ENCODE measurements at regions not wholly inside any gene's neighbourhood (a gene's known extent, or its start where the extent isn't known, plus 50 kb on each side); places are given as distances from the start of the nearest gene placed in this dataset.
"Not testable (repeated sequence)": the region's sequence is repeated elsewhere in the genome, so short reads cannot be mapped to it uniquely, and the experiment has no call there.

DNA sequence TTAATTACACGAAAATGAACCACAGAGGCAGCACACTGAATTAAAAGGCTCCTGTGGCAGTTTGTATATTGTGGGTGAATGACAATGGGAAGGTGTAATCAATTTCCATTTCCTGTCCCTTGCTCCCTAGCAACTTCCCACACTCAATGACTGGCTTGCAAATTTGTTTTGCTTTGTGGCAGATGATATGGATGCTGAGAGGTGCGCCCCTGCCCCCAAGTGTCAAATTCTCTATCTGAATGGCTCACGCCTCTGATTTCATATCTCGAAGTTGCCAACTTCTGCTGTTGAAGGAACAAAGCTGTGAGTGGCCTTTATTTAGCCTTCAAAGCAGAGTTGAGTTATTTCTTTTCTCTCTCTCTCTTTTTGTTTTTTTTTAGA, 86.0 kb downstream of the FOXD2 start:
- DNase-seq = no peak

DNA sequence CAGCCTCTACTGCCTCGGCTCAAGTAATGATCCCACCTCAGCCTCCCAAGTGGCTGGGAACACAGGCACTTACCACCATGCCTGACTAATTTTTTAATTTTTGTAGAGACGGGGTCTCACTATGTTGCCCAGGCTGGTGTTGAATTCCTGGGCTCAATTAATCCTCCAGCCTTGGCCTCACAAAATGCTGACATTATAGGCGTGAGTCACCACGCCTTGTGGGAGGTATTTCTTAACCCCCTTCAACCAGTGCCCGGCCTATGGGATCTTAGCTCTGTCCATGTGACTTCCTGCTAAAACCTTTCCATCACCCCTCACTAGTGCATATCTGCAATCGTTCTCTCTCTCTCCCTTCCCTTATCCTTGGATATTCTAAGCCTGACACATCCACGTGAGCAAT, 86.4 kb downstream of the FOXD2 start:
- no peak for DNase-seq

DNA sequence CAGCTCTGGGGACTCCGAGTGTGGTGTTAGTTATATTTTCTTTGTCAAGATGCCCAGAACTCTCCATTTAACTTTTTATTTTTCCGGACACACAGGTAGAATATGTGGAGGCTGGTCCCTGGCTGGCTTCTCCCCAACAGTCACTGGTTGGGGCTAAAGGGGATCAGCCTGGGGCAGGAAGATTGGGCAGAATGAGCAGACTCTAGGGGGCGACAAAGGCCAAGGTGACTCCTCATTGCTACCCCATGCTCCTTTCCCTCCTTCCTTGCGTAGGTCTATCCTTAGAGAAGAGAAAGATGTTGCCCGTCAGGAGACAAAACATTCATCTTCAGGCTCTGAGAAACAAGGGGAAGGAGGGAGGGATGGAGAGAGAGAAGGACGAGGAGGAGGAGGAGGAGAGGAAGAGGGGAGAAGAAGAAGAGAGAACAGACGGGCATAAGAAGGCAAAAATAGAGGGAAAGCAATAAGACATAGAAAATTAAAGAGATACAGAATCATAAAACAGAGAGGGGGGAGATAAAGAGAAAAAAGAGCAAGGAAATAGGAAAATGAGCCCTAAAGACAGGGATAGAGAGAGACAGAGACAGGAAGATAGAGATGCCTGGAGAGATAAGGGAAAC, 89.9 kb downstream of the FOXD2 start:
- DNase-seq = no peak

DNA sequence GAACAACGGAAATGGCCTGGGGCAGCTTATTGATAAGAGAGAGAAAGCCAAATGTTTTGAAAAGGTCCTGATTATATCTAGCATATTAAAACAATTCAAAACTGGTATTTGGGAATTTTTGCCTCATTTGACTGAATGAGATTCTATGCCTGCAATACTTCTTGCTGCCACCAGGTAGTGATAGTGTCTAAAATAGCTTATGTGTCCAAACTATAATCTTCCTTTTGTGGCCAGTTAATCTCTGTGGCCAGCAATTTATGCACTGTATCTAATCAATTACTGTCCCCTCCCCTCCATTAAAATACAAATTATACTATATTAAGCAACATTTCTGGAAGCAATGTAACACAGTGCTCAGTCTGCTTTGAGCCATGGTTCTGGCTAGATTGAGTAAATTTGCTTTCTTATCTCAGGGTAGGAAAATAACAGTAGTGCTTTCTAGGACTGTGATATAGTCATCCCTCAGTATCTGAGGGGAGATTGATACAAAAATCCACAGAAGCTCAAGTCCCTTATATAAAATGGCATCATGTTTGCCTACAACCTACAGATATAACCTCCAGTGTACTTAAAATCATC, 91.8 kb downstream of the FOXD2 start:
- DNase-seq = no peak

DNA sequence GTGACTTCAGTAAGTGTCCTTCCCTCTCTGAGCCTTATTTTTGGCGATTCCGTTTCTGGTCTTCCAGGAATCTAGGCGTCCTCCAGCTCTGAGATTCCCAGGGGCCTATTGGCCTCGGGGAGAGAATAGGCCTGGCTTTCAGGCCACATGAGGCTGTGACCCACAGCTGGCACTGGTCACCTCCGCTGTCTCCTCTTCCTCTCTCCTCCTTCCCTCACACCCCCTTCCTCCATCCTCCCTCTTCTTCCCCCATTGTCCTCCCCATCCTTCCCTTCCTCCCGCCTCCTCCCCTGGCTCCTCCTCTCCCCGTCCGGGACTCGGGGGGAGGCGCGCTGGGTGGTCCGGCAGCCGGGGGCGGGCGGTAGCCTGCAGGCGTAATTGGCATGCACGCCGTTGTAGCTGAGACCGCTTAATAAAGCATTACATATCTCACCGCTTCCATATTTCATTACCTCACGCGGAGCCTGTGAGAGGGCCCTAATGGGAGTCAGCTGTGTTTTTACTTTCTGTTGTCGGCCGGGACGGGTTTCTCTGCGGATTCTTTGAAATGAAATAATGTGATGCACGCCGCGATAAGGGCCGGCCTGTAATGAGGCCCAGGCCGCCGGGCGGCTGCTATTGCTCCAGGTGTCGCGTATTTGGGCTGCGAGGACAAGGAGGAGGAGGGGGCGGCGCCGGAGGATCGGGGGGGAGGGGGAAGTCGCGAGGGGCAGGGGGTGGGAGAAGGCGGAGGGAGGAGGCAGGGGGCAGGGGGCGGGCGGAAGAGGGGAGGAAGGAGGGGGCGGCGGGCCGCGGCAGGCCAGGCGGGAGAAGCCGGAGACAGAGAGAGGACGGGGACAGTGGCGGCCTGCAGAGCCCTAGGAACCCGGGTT, 95.3 kb downstream of the FOXD2 start:
- DNase-seq = peak; percentile 64

DNA sequence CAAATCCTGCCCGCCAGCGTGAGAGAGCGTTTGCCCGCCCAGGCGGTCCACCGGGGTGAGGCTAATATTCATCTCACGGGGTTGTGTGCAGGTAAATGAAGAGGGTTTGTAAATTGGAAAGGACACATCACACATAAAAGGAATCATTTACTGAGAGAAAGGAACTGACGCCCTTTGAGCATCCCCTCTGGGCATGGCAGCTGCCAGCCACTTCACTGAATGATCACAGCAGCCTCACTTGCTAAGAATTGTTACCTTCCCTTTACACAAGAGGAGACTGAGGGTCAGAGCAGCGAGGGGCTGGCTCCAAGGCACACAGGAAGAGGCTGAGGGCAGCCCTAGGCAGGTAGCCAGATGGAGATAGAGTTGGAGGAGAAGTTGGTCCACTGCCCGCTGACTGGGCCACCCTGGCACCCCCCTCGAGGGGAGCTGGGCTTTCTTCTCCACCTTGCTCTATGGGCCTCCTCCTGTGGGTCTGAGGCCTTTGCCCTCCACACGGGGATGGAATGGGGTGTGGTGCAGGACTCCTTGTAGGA, 96.0 kb downstream of the FOXD2 start:
- no peak for DNase-seq

DNA sequence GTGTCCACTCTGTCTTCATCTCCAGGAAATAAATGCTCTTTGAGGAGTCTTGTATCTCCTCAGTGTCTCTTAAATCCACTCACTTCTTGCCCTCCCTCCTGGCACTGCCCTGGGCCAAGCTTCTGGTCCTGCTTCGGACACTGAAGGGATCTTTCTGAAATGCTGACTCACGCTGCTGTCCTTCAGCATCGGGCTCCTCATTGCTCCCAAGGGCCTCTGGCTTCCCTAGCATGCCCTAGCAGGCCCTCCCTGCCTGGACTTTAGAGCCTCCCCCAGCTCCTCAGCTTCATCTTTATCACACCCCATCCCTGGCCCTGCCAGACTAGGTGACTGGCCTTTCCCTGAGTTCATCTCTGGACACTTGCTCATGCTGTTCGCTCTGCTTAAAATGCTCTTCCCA, 96.6 kb downstream of the FOXD2 start:
- no peak for DNase-seq

DNA sequence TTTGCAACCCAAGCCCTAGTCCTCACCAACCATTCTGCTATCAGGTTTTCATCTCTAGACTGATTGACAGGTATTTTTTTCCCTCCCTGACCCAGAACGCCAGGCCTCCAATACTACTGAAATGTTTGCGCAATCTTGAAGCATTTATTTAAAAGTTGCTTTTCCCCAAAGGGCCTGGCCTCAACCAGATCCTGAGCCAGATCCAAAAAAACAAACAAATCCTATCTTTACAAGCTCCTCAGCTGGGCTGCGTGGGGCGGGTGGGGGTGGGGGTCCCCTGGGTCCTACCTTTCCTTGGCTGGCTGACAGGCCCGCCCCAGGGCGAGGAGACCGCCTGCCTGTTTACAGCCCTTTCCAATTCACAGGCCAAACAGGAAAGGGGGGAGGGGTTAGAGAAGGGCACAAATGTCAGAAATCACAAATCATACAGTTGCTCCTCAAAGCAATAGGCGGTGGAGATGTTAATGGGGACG, 98.8 kb downstream of the FOXD2 start:
- DNase-seq = no peak

DNA sequence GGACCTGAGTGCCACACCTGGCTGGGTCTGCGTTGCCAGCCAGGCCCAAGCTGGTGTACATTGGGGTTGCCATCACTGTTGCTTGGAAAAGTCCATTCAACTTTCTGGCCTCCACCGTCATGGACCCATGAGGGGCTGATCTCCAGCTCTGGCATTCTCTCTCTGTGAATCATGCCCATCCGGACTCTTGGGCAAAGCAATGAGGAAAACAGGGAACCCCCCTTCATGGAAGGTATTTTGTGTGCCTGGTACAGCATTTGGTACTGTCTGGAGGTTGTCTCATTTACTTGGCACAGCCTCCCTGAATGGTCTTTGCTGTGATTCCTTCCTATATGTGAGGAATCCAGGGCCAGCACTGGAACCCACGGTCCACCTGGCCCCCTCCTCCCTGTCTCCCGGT, 99.4 kb downstream of the FOXD2 start:
- DNase-seq = no peak

DNA sequence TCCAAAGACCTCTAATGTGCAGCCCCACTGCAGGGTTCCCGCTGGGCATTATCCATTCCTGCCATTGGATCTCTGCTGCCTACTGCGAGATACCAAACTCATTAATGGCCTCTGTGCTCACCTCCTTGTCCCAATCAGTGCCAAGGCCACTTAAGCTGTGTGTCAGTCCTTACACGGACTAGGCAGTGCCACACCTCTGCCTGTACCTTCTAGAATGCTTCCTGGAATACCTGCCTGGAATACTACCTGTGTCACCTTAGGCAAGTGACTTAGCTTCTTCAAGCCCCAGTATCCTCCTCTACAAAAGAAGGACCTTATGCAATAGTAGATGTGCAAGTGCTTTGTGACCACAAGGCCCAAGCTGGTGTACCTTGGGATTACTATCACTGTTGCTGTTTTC, 100.1 kb downstream of the FOXD2 start:
- DNase-seq = no peak

DNA sequence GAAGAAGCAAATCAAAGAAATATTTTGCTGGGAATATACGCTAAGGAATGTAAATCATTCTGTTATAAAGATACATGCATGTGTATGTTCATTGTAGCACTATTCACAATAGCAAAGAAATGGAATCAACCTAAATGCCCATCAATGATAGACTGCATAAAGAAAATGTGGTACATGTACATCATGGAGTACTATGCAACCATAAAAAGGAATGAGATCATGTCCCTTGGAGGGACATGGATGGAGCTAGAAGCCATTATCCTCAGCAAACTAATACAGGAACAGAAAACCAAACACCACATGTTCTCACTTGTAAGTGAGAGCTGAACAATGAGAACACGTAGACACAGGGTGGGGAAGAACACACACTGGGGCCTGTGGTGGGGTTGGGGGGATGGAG, 100.7 kb downstream of the FOXD2 start:
- not testable (repeated sequence) for DNase-seq

DNA sequence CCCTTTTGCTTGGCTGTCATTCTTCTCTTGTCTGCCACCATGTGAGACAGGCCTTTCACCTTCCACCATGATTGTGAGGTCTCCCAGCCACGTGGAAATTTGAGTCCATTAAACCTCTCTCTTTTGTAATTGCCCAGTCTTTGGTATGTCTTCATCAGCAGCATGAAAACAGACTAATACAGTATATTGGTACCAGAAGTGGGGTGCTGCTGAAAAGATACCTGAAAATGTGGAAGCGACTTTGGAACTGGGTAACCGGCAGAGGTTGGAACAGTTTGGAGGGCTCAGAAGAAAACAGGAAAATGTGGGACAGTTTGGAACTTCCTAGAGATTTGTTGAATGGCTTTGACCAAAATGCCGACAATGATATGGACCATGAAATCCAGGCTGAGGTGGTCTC, 103.9 kb downstream of the FOXD2 start:
- not testable (repeated sequence) for DNase-seq

DNA sequence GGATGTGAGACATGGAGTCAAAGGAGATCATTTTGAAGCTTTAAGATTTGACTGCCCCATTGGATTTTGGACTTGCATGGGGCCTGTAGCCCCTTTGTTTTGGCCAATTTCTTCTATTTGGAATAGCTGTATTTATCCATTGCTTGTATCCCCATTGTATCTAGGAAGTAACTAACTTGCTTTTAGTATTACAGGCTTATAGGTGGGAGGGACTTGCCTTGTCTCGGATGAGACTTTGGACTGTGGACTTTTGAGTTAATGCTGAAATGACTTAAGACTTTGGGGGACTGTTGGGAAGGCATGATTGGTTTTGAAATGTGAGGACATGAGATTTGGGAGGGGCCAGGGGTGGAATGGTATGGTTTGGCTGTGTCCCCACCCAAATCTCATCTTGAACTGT, 105.2 kb downstream of the FOXD2 start:
- not testable (repeated sequence) for DNase-seq

DNA sequence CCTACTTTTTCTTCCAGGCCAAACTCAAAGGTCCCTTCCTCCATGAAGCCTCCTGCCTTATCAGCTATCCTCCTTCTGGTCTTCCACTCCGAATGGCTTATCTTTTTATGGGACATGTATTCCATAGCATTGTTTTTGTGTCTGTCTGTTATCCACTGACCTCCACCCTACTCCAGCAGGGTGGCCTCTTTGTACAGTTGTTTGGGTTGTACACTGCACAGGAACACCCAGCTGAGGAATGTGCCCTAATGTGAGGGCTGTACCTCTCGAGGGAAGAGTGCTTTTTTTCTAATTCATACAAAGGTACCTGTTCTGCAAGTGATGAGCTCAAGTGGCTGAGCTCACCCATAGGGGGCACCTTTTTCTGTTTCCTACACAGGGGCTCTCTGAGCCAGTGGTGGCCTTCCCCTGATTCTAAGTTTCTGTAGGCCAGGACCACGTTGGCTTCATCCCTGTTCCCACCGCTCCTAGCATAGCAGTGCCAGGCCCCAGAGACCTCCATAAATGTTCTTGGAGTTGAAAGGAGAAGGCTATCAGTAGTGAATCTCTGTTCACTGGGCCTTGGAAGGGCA, 108.2 kb downstream of the FOXD2 start:
- DNase-seq = no peak

DNA sequence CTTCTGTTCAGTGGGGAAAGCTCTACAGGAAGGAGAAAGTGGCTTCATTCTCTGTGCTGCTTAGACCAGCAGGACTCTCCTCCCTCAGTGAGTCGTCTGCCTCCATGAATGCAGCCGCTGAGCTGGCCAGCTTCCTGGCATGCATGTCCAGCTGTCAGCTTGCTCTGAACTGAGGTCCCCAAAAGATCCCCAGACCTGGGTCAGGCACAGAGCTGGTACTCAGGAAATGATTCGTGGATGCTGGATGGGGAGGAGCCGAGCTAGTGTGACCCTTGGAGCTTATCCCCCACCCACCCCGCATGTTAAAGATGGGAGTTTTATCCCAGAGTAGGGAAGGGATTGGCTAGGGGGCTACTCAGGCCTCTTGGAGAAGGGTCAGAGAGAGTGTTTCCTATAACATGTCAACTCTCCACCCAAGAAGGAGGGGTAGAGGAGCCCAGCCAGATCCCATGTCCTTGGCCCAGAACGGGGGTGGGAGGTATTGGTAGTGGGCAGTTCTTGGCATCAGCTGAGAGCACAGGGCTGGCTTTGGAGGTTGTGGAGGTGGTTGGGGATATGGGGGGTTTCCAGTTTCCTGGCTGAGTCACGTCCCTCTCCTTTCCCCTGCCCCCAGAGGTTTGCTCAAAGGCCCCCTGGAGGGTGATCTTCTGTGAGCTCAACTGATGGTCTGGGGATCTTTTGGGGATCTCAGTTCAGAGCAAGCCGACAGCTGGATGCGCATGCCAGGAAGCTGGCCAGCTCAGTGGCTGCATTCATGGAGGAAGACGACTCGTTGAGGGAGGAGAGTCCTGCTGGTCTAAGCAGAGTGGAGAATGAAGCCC, 110.1 kb downstream of the FOXD2 start:
- no peak for DNase-seq

DNA sequence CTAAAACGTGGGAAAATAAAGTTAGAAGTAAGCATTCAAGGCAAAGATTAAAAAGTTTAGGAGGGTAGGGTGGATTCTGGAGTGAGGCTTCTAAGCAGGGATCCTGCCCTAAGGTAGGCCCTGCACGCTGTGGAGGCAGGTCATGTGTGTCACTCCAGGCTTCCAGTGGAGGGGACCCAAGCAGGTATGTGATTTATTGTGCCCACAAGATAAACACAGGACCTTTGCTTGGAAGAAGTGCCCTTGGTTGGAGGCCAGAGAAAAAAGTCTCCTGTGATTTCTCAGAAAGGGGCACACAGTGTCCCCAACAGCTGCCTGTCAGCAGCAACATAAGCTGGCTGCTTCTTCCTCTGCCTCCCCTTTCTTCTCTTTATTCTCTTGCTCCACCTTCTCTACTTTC, 110.8 kb downstream of the FOXD2 start:
- no peak for DNase-seq

DNA sequence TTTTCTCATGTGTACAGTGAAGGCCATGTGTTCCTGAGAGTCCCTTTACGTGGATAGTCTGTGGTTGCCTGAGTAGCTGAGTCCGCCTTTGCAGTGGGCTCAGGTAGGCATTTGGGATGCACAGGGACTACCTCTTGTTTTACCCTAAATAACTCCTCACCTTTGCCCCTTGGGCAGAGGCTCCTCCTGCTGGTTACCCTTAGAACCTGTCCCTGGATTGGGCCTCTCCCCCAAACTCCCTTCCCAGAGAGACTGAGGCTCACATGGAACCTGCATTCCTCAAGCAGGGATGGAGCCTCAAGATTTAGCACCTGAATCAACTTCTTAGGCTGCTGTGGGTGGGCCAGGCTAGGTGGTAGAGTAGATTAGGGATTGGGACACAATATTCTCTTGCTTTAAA, 111.7 kb downstream of the FOXD2 start:
- DNase-seq = no peak

DNA sequence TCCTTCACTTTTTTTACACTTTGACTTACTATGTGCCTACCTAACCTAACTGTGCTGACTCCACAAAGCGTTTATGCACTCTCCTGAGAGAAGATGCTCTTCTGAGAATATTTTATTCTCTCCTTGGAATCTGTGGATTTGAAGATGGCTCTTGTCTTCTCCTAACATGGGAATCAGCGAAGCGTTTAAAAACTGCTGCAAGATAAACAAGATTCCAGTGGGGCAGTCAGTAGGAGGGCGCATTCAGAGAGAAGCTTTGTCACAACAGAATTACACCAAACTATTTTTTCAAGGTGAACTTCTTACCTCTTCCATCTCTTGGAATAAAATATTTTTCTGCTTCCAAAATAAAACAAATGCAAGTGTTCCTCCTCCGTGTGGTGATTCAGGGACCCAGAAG, 113.1 kb downstream of the FOXD2 start:
- no peak for DNase-seq

DNA sequence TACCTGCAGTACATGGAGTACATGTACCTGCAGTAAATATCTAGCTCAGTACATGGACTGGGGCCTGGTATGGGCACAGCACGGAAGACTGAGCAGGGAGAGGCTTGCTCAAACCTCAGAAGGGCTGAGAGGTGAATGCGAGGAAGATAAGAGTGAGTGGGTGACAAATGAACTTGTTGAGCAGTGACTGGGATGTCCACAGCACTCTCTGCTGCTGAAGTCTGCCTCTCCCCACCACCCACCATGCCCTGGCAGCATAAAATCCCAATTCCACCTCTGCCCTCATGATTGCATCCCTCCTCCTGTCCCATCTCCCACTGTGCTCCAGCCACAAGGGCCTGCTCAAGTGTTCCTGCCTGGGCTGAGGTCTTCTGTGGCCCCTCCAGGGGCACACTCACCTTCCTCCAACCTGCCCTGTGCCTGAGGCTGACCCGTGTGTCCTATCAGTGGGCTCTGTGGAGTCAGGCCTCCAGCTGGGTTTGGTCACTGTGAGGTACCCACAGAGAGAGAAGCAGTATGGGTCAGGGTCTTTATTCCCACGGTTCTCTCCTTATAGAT, 114.2 kb downstream of the FOXD2 start:
- DNase-seq = no peak

DNA sequence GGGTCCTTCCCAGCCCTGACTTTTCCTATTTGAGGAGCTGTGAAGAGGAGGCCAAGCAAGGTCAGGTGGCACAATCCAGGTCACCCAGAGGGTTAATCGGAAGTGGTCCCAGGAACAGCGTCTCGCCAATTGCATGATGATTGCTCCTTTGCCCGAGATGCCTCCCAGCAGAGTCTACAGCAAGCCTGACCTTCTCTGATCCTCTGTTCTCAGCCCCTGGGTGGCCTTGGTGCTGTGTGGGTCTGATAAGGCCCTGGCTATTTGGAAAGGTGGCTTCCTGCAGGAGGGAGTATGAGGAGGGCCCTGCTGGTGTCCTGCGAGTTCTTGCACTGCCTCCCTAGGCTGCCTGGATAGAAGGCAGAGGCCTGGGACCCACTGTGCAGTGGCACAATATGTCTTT, 116.2 kb downstream of the FOXD2 start:
- no peak for DNase-seq

DNA sequence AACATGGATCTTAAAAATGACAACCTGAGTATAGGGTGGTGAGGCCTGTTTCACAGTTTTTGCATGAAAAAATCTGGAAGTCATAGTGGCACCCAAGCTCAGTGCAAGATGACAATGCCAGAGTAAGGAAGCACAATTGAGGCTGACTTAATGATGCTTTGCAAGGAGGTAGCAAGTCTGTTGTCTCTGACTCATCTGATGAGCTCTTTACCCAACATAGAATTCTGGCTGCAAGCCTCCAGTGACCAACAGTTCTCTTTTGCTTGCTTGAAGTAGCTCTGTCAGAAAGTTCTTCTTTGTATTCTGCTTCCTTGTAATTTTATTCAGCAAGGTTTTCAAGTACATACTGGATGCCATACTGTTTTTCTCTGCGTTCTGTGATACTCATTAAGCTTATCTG, 117.1 kb downstream of the FOXD2 start:
- DNase-seq = no peak

DNA sequence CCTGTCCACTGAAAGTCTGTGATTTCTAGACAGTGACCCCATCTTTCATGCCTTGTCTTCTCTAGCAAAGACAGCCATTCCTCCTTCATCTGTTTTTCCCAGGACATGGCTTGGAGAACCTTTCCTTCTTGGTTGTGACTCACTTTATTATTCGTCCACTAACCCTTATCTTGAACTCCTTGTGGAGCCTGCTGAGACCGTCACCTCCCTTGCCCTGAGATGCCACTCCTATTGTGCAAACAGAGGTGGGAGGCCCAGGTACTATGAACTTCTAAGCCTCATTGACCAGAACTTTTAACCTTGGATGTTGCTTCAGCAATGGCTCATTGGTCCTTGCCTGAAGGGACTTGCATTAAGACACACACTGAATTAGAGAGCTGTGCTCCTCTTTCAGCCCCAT, 117.5 kb downstream of the FOXD2 start:
- DNase-seq = no peak

Measured in NCI-H510A (cell line).